ENCODE measurements at regions not wholly inside any gene's neighbourhood (a gene's known extent, or its start where the extent isn't known, plus 50 kb on each side); places are given as distances from the start of the nearest gene placed in this dataset.

- intact Hi-C loops (cut with DNase I) = no loop called here
- no peak overlapping the region for H3K27ac ChIP-seq
- H3K9me3 ChIP-seq = no peaks in the 10 kb centered on the region
- ATAC-seq (no peak), DNase-seq (no peak), FAIRE-seq (no peak)
- WGBS, 2 donors = 13 to 18% methylated on average over 2 of the region's 2 CpGs
- H3K36me3 ChIP-seq = no peaks in the 10 kb centered on the region
- TF ChIP-seq CTCF (IDR thresholded peaks at IDR 0.05) = no peak
- H3K4me1 ChIP-seq = no peaks in the 10 kb centered on the region
- no peak overlapping the region for H3K4me3 ChIP-seq
- H3K27me3 ChIP-seq = no peaks in the 10 kb centered on the region
These were observed 829.3 kb upstream of the LCORL start for GRCh38 chr4:18850867-18851266.

GRCh38 chr4:18847249-18847890, 825.8 kb upstream of the LCORL start:
- FAIRE-seq (no peak), ATAC-seq (no peak), DNase-seq (no peak)
- Histone ChIP-seq H3K27me3 (no peaks in the 10 kb centered on the region), H3K4me3 (no peak overlapping the region), H3K4me1 (no peaks in the 10 kb centered on the region), H3K27ac (no peak overlapping the region), H3K9me3 (no peaks in the 10 kb centered on the region), H3K36me3 (no peaks in the 10 kb centered on the region)
- intact Hi-C loops (cut with DNase I) = no loop called here
- no peak for TF ChIP-seq CTCF (IDR thresholded peaks at IDR 0.05)
- WGBS, 2 donors = 52 to 61% methylated on average over 5 of the region's 5 CpGs

- Histone ChIP-seq H3K27me3 (no peaks in the 10 kb centered on the region), H3K4me3 (no peak overlapping the region), H3K4me1 (no peaks in the 10 kb centered on the region), H3K9me3 (no peaks in the 10 kb centered on the region), H3K36me3 (no peaks in the 10 kb centered on the region), H3K27ac (no peak overlapping the region)
- FAIRE-seq (no peak), DNase-seq (no peak), ATAC-seq (no peak)
- intact Hi-C loops (cut with DNase I) = no loop called here
- WGBS, 2 donors = 60 to 67% methylated on average over 1 of the region's 1 CpG
- TF ChIP-seq CTCF (IDR thresholded peaks at IDR 0.05) = no peak
These were observed 824.8 kb upstream of the LCORL start for GRCh38 chr4:18846313-18846712.

GRCh38 chr4:18844726-18845125, 823.2 kb upstream of the LCORL start:
- FAIRE-seq (no peak), DNase-seq (no peak), ATAC-seq (no peak)
- Histone ChIP-seq H3K4me3 (no peak overlapping the region), H3K4me1 (no peaks in the 10 kb centered on the region), H3K9me3 (no peaks in the 10 kb centered on the region), H3K27me3 (no peaks in the 10 kb centered on the region), H3K27ac (no peak overlapping the region), H3K36me3 (no peaks in the 10 kb centered on the region)
- TF ChIP-seq CTCF (IDR thresholded peaks at IDR 0.05) = no peak
- intact Hi-C loops (cut with DNase I) = no loop called here
- WGBS, 2 donors = 42 to 60% methylated on average over 1 of the region's 1 CpG

GRCh38 chr4:18842431-18842830, 820.9 kb upstream of the LCORL start:
- Histone ChIP-seq H3K4me1 (no peaks in the 10 kb centered on the region), H3K4me3 (no peak overlapping the region), H3K36me3 (no peaks in the 10 kb centered on the region), H3K9me3 (no peaks in the 10 kb centered on the region), H3K27me3 (no peaks in the 10 kb centered on the region), H3K27ac (no peak overlapping the region)
- WGBS, 2 donors = 65 to 80% methylated on average over 5 of the region's 5 CpGs
- DNase-seq = no peak
- FAIRE-seq = no peak
- intact Hi-C loops (cut with DNase I) = no loop called here
- no peak for TF ChIP-seq CTCF (IDR thresholded peaks at IDR 0.05)
- ATAC-seq = no peak
